AG04449 (cell line): ENCODE measurements at regions not wholly inside any gene's neighbourhood (a gene's known extent, or its start where the extent isn't known, plus 50 kb on each side); places are given as distances from the start of the nearest gene placed in this dataset.

Experiments
- CTCF ChIA-PET: fragments of 350-600 bp; formaldehyde crosslinking; extraction: SDS; loops from one replicate; lab custom pipeline; 2021; ENCODE audit warnings: antibody characterized with exemption; lab: Yijun Ruan, JAX
- POLR2A ChIA-PET: fragments of 400-600, 350-600 bp; formaldehyde crosslinking; extraction: SDS; loops from one replicate; lab custom pipeline; 2020; ENCODE audit warnings: antibody characterized with exemption, inconsistent platforms; lab: Yijun Ruan, JAX
- DNase-seq: peaks from one replicate; pipeline ENCODE4 v3.0.0-alpha.2; 2010; ENCODE audit warnings: low read depth, low spot score
- H3K4me3 ChIP-seq: 2 replicates; pipeline ENCODE4 v1.5.1; 2011; ENCODE audit warnings: low read depth, mild to moderate bottlenecking, control low read depth, low read length
- CTCF ChIP-seq: IDR thresholded peaks from one replicate; pipeline ENCODE4 v1.5.1; 2011; ENCODE audit warnings: mild to moderate bottlenecking, moderate library complexity, low read length, control low read depth, inconsistent platforms; ENCODE audit not compliant: insufficient read depth; ENCODE audit errors: missing control alignments

- H3K4me3 ChIP-seq, result no peak overlapping the region
- POLR2A ChIA-PET, result no interaction called here
- no peak for TF ChIP-seq CTCF
- CTCF ChIA-PET, result no interaction called here
- no peak for DNase-seq
Measured at GRCh38 chr22:49199224-49199623, 628.4 kb downstream of the BRD1 start.

- CTCF ChIA-PET, result no interaction called here
- H3K4me3 ChIP-seq, result no peak overlapping the region
- TF ChIP-seq CTCF, result no peak
- no peak for DNase-seq
- POLR2A ChIA-PET, result no interaction called here
Measured at GRCh38 chr22:49198705-49199084, 629.0 kb downstream of the BRD1 start.

GRCh38 chr22:49197986-49198704 is 629.5 kb downstream of the BRD1 start:
- POLR2A ChIA-PET, result no interaction called here
- no peak for DNase-seq
- no peak for TF ChIP-seq CTCF
- CTCF ChIA-PET, result no interaction called here
- no peak overlapping the region for H3K4me3 ChIP-seq

- TF ChIP-seq CTCF, result no peak
- DNase-seq, result no peak
- POLR2A ChIA-PET, result no interaction called here
- CTCF ChIA-PET, result no interaction called here
- H3K4me3 ChIP-seq, result no peak overlapping the region
Measured at GRCh38 chr22:49197505-49197904, 630.2 kb downstream of the BRD1 start.

GRCh38 chr22:49196046-49196511 is 631.6 kb downstream of the BRD1 start:
- ChIA-PET CTCF (no interaction called here), POLR2A (no interaction called here)
- no peak for TF ChIP-seq CTCF

GRCh38 chr22:49195636-49196035 is 632.0 kb downstream of the BRD1 start:
- H3K4me3 ChIP-seq, result no peak overlapping the region
- no peak for DNase-seq
- ChIA-PET CTCF (no interaction called here), POLR2A (no interaction called here)
- no peak for TF ChIP-seq CTCF

More at GRCh38 chr22:49196046-49196511, 631.6 kb downstream of the BRD1 start:
- no peak for DNase-seq
- H3K4me3 ChIP-seq, result no peak overlapping the region
